ENCODE measurements at regions not wholly inside any gene's neighbourhood (a gene's known extent, or its start where the extent isn't known, plus 50 kb on each side); places are given as distances from the start of the nearest gene placed in this dataset.

- H2AFZ ChIP-seq (replicated peaks; ENCODE audit: low read length, poor library complexity), result no peak overlapping the region
- H3K4ac ChIP-seq (ENCODE audit: low read depth, low read length), result no peak overlapping the region
- H4K20me1 ChIP-seq (ENCODE audit: insufficient read depth, low read length), result no peaks in the 10 kb centered on the region
- H4K5ac ChIP-seq (ENCODE audit: low read depth, low read length), result no peak overlapping the region
- no peak overlapping the region for H2BK15ac ChIP-seq (ENCODE audit: low read depth, low read length)
- no peak overlapping the region for H3K4me2 ChIP-seq (ENCODE audit: low read depth, low read length)
- H3K9me1 ChIP-seq (ENCODE audit: insufficient read depth, low read length), result no peaks in the 10 kb centered on the region
- H3K27ac ChIP-seq (ENCODE audit: insufficient read depth, low read length), result no peak overlapping the region
- H2BK120ac ChIP-seq (ENCODE audit: low read depth, low read length), result no peak overlapping the region
- H3K56ac ChIP-seq (ENCODE audit: extremely low read depth, insufficient read depth, low read length), result no peak overlapping the region
- no peaks in the 10 kb centered on the region for H3K79me1 ChIP-seq (ENCODE audit: low read depth in 1 of 2, low read length in 2 of 2)
- intact Hi-C loops (cut with micrococcal nuclease) (no loop called here), in situ Hi-C loops (cut with MboI; ENCODE audit: low sequenced_read_pairs) (no loop called here), dilution Hi-C loops (cut with HindIII; ENCODE audit: low sequenced_read_pairs, unreplicated experiment) (no loop called here)
- H2BK5ac ChIP-seq (ENCODE audit: low read depth, low read length, poor library complexity, severe bottlenecking), result no peak overlapping the region
- H3K9ac ChIP-seq (ENCODE audit: low read depth, low read length), result no peak overlapping the region
- DNase-seq (no peak), ATAC-seq (ENCODE audit: low read depth) (no peak)
- no CpG with 5 or more reads among the region's 1 CpG for WGBS, 2 experiments (ENCODE audit: extremely low coverage in 2 of 2, insufficient read length in 1 of 2)
- no peak overlapping the region for H4K8ac ChIP-seq (ENCODE audit: low read depth in 2 of 2, low read length in 2 of 2)
- H3K23ac ChIP-seq (ENCODE audit: low read depth, low read length), result no peak overlapping the region
- H3K9me3 ChIP-seq (ENCODE audit: control insufficient read depth, insufficient read depth, low read length), result no peaks in the 10 kb centered on the region
- H2AK5ac ChIP-seq (ENCODE audit: low read depth, low read length), result no peak overlapping the region
- no peak for TF ChIP-seq MXI1 (IDR thresholded peaks at IDR 0.05; ENCODE audit: borderline replicate concordance, low read depth, low read length)
- TF ChIP-seq SMC3 (IDR thresholded peaks at IDR 0.05; ENCODE audit: low read depth, low read length), result no peak
- no peak for TF ChIP-seq USF2 (IDR thresholded peaks at IDR 0.05; ENCODE audit: low read depth, low read length)
- no peak for TF ChIP-seq POLR2A (IDR thresholded peaks at IDR 0.05; ENCODE audit: low read depth, low read length)
- no peak for TF ChIP-seq MAFK (IDR thresholded peaks at IDR 0.05; ENCODE audit: low read depth, low read length)
- no peak for TF ChIP-seq CEBPB (IDR thresholded peaks at IDR 0.05; ENCODE audit: low read depth, low read length)
- no peak for TF ChIP-seq RFX5 (IDR thresholded peaks at IDR 0.05; ENCODE audit: low read depth, low read length)
- TF ChIP-seq CTCF (conservative IDR thresholded peaks at IDR 0.05; ENCODE audit: low read depth, low read length), result no peak
- no peak for TF ChIP-seq MAZ (IDR thresholded peaks at IDR 0.05; ENCODE audit: borderline replicate concordance, low read depth, low read length)
- no peak for TF ChIP-seq ELK1 (IDR thresholded peaks at IDR 0.05; ENCODE audit: borderline replicate concordance, low read depth, low read length)
- no peak for TF ChIP-seq BHLHE40 (IDR thresholded peaks at IDR 0.05; ENCODE audit: low read depth, low read length)
- TF ChIP-seq RAD21 (IDR thresholded peaks at IDR 0.05; ENCODE audit: low read length), result no peak
- TF ChIP-seq FOS (IDR thresholded peaks at IDR 0.05; ENCODE audit: low read depth, low read length), result no peak
- no peak for TF ChIP-seq NFE2L2 (IDR thresholded peaks at IDR 0.05; ENCODE audit: low read depth, low read length)
- TF ChIP-seq CHD1 (IDR thresholded peaks at IDR 0.05; ENCODE audit: low read depth, low read length), result no peak
- no peak for TF ChIP-seq RCOR1 (IDR thresholded peaks at IDR 0.05; ENCODE audit: insufficient replicate concordance, low read length)
- no peak overlapping the region for H4K91ac ChIP-seq (ENCODE audit: insufficient read depth, low read depth, low read length)
- no peak overlapping the region for H3K18ac ChIP-seq (ENCODE audit: low read depth, low read length)
- ChIA-PET POLR2A (ENCODE audit: unreplicated experiment) (no interaction called here), CTCF (no interaction called here)
- H3K4me1 ChIP-seq (ENCODE audit: control insufficient read depth, insufficient read depth, low read length), result no peaks in the 10 kb centered on the region
- no peaks in the 10 kb centered on the region for H3K27me3 ChIP-seq (ENCODE audit: control insufficient read depth, insufficient read depth, low read length)
- no peak overlapping the region for H3K14ac ChIP-seq (replicated peaks; ENCODE audit: low read depth, low read length)
- H3K4me3 ChIP-seq (ENCODE audit: insufficient read depth, low read depth, low read length), result no peak overlapping the region
- no TSS peak for BruUV-seq (replicated peaks)
- no peaks in the 10 kb centered on the region for H3K36me3 ChIP-seq (ENCODE audit: control insufficient read depth, insufficient read depth, low read length)
- H2BK20ac ChIP-seq (ENCODE audit: low read depth, low read length), result no peak overlapping the region
- no peak overlapping the region for H2AK9ac ChIP-seq (replicated peaks; ENCODE audit: low read depth, low read length, poor library complexity)
These were observed 210.3 kb upstream of the TSHZ2 start for GRCh38 chr20:52761867-52762266.

Data from IMR-90 (cell line).